GM23338 (cell line): ENCODE measurements at regions not wholly inside any gene's neighbourhood (a gene's known extent, or its start where the extent isn't known, plus 50 kb on each side); places are given as distances from the start of the nearest gene placed in this dataset.

Experiments used
- ATAC-seq: fragments of 200-7000 bp; cut with Tn5 transposase; 3 replicates; pipeline ENCODE4 v1.9.1; 2020
- DNase-seq: peaks from one replicate; pipeline ENCODE4 v3.0.0-alpha.2; 2015; ENCODE audit warnings: low spot score
- H2AFZ ChIP-seq: fragments of 200-600 bp; sonication (generic); 2 replicates; pipeline ENCODE4 v1.8.0; 2016; ENCODE audit warnings: antibody characterized with exemption, mild to moderate bottlenecking, moderate library complexity
- H3F3A ChIP-seq: fragments of 200-600 bp; sonication (generic); replicated peaks from 2 replicates; pipeline ENCODE4 v1.8.0; 2017; ENCODE audit warnings: antibody characterized with exemption, mixed run types, low read depth
- H3K27ac ChIP-seq: fragments of 200-600 bp; sonication (generic); 2 replicates; pipeline ENCODE4 v1.6.1; 2016; ENCODE audit warnings: low read depth
- H3K27me3 ChIP-seq: fragments of 200-600 bp; sonication (generic); 2 replicates; pipeline ENCODE4 v1.8.0; 2016; ENCODE audit warnings: mild to moderate bottlenecking, mixed run types, moderate library complexity; ENCODE audit not compliant: insufficient read depth
- H3K36me3 ChIP-seq: fragments of 200-600 bp; sonication (generic); 2 replicates; pipeline ENCODE4 v1.8.0; 2016; ENCODE audit warnings: mild to moderate bottlenecking; ENCODE audit not compliant: insufficient read depth
- H3K4me1 ChIP-seq: fragments of 200-600 bp; sonication (generic); 2 replicates; pipeline ENCODE4 v1.8.0; 2016; ENCODE audit warnings: mild to moderate bottlenecking, moderate library complexity; ENCODE audit not compliant: insufficient read depth
- H3K4me2 ChIP-seq: fragments of 200-600 bp; sonication (generic); 2 replicates; pipeline ENCODE4 v1.7.1; 2017; ENCODE audit warnings: mixed run types
- H3K4me3 ChIP-seq: fragments of 200-600 bp; sonication (generic); 2 replicates; pipeline ENCODE4 v1.6.1; 2016; ENCODE audit warnings: mixed run types
- H3K79me2 ChIP-seq: fragments of 200-600 bp; sonication (generic); replicated peaks from 2 replicates; pipeline ENCODE4 v1.8.0; 2017; ENCODE audit warnings: mild to moderate bottlenecking; ENCODE audit not compliant: insufficient read depth
- H3K9me2 ChIP-seq: fragments of 200-600 bp; sonication (generic); 2 replicates; pipeline ENCODE4 v1.8.0; 2017; ENCODE audit not compliant: insufficient read depth
- H4K20me1 ChIP-seq: fragments of 200-600 bp; sonication (generic); replicated peaks from 2 replicates; pipeline ENCODE4 v1.8.0; 2017; ENCODE audit warnings: mild to moderate bottlenecking; ENCODE audit not compliant: insufficient read depth
- H3K27ac Mint-ChIP-seq: 2 replicates; pipeline ENCODE4 v1.8.0; 2020; ENCODE audit warnings: inconsistent platforms, mild to moderate bottlenecking, moderate library complexity, mixed read lengths
- H3K27me3 Mint-ChIP-seq: 3 replicates; pipeline ENCODE4 v1.8.0; 2022; ENCODE audit warnings: low read depth, mild to moderate bottlenecking, moderate library complexity, mixed read lengths, inconsistent platforms; ENCODE audit not compliant: insufficient read depth, poor library complexity
- H3K36me3 Mint-ChIP-seq: 3 replicates; pipeline ENCODE4 v1.8.0; 2021; ENCODE audit warnings: low read depth, mild to moderate bottlenecking, inconsistent platforms, moderate library complexity, mixed read lengths
- H3K4me1 Mint-ChIP-seq: 3 replicates; pipeline ENCODE4 v1.8.0; 2020; ENCODE audit warnings: mild to moderate bottlenecking, inconsistent platforms, mixed read lengths
- H3K4me3 Mint-ChIP-seq: 3 replicates; pipeline ENCODE4 v1.8.0; 2021; ENCODE audit warnings: moderate library complexity, mild to moderate bottlenecking, inconsistent platforms, mixed read lengths
- H3K9me3 Mint-ChIP-seq: 3 replicates; pipeline ENCODE4 v1.8.0; 2020; ENCODE audit warnings: moderate library complexity, mild to moderate bottlenecking, inconsistent platforms, mixed read lengths
- CREB1 ChIP-seq: fragments of 250-450 bp; sonication (Bioruptor Pico); IDR thresholded peaks from 2 replicates; pipeline ENCODE4 v1.5.0; 2020; ENCODE audit warnings: low read depth, mild to moderate bottlenecking, moderate library complexity
- EZH2 ChIP-seq: fragments of 200-600 bp; sonication (generic); IDR thresholded peaks from one replicate; pipeline ENCODE4 v1.8.0; 2017; ENCODE audit warnings: antibody characterized with exemption, mild to moderate bottlenecking, low read depth; ENCODE audit not compliant: unreplicated experiment
- JUNB ChIP-seq: IDR thresholded peaks from one replicate; pipeline ENCODE4 v1.6.1; 2016; ENCODE audit warnings: antibody characterized with exemption; ENCODE audit not compliant: unreplicated experiment
- NANOG ChIP-seq: IDR thresholded peaks from 2 replicates; pipeline ENCODE4 v1.6.1; 2016; ENCODE audit warnings: antibody characterized with exemption, borderline replicate concordance
- POLR2AphosphoS5 ChIP-seq: IDR thresholded peaks from 2 replicates; pipeline ENCODE4 v1.6.1; 2016; ENCODE audit warnings: antibody characterized with exemption, low read depth
- STAT1 ChIP-seq: IDR thresholded peaks from one replicate; pipeline ENCODE4 v1.6.1; 2016; ENCODE audit warnings: antibody characterized with exemption; ENCODE audit not compliant: unreplicated experiment
- ZNF114 ChIP-seq: fragments of 250-450 bp; sonication (Bioruptor Pico); IDR thresholded peaks from 2 replicates; pipeline ENCODE4 v1.5.0; 2020; ENCODE audit warnings: mild to moderate bottlenecking, moderate library complexity
- ZNF331 ChIP-seq: fragments of 250-450 bp; sonication (Bioruptor Pico); IDR thresholded peaks from 2 replicates; pipeline ENCODE4 v1.5.0; 2020; ENCODE audit warnings: low read depth, mild to moderate bottlenecking, moderate library complexity
- TF ChIP-seq, protein P1 (sequence below): IDR thresholded peaks from one replicate; pipeline ENCODE4 v1.6.1; 2018; ENCODE audit warnings: antibody characterized with exemption; ENCODE audit not compliant: unreplicated experiment
- TF ChIP-seq, protein P2 (sequence below): fragments of 250-450 bp; sonication (Bioruptor Pico); IDR thresholded peaks from 2 replicates; pipeline ENCODE4 v1.5.0; 2020; ENCODE audit warnings: mild to moderate bottlenecking, moderate library complexity
- TF ChIP-seq, protein P3 (sequence below), 2 experiments: fragments of 200-600 bp in 1 of 2; sonication (generic) in 1 of 2; conservative IDR thresholded peaks; 2 replicates each; pipeline versions ENCODE4 v1.5.1 to v1.6.1; 2016 to 2017; ENCODE audit warnings: antibody characterized with exemption in 2 of 2, low read depth in 2 of 2, mild to moderate bottlenecking in 2 of 2, moderate library complexity in 1 of 2
- TF ChIP-seq, protein P4 (sequence below): IDR thresholded peaks from 2 replicates; pipeline ENCODE4 v1.6.1; 2016; ENCODE audit warnings: antibody characterized with exemption

DNA sequence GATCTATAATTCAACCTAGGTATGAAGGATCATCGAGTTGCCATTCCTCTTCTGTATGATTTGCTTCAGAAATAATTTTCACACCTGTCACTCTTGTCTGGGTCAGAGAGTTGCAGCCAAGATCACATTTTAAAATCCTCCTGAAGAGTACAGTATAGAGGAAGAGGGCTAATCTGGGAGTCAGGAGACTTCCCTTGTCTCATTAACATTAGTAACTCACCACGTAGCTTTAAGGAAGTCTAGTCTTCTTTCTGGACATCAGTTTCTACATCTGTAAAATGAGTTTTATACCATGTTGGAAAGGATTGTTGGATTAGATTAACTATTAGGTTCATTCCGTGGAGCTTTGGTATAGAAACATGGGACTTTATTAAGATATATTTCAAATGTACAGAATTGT is 109.4 kb downstream of the TDRD15 start:
- no peak for ATAC-seq
- Mint-ChIP-seq H3K27me3 (no peaks in the 10 kb centered on the region), H3K27ac (no peak overlapping the region)

More for the DNA sequence above, 109.4 kb downstream of the TDRD15 start:
- Mint-ChIP-seq H3K9me3 (no peaks in the 10 kb centered on the region), H3K36me3 (no peaks in the 10 kb centered on the region), H3K4me1 (peaks cover 7% of the 10 kb centered on the region; the same call in 2 of the 3 replicates), H3K4me3 (no peak overlapping the region)
- no peak overlapping the region for H3K27ac ChIP-seq
- TF ChIP-seq STAT1 = no peak
- TF ChIP-seq, protein P1, sequence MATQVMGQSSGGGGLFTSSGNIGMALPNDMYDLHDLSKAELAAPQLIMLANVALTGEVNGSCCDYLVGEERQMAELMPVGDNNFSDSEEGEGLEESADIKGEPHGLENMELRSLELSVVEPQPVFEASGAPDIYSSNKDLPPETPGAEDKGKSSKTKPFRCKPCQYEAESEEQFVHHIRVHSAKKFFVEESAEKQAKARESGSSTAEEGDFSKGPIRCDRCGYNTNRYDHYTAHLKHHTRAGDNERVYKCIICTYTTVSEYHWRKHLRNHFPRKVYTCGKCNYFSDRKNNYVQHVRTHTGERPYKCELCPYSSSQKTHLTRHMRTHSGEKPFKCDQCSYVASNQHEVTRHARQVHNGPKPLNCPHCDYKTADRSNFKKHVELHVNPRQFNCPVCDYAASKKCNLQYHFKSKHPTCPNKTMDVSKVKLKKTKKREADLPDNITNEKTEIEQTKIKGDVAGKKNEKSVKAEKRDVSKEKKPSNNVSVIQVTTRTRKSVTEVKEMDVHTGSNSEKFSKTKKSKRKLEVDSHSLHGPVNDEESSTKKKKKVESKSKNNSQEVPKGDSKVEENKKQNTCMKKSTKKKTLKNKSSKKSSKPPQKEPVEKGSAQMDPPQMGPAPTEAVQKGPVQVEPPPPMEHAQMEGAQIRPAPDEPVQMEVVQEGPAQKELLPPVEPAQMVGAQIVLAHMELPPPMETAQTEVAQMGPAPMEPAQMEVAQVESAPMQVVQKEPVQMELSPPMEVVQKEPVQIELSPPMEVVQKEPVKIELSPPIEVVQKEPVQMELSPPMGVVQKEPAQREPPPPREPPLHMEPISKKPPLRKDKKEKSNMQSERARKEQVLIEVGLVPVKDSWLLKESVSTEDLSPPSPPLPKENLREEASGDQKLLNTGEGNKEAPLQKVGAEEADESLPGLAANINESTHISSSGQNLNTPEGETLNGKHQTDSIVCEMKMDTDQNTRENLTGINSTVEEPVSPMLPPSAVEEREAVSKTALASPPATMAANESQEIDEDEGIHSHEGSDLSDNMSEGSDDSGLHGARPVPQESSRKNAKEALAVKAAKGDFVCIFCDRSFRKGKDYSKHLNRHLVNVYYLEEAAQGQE = no peak
- TF ChIP-seq, protein P2, sequence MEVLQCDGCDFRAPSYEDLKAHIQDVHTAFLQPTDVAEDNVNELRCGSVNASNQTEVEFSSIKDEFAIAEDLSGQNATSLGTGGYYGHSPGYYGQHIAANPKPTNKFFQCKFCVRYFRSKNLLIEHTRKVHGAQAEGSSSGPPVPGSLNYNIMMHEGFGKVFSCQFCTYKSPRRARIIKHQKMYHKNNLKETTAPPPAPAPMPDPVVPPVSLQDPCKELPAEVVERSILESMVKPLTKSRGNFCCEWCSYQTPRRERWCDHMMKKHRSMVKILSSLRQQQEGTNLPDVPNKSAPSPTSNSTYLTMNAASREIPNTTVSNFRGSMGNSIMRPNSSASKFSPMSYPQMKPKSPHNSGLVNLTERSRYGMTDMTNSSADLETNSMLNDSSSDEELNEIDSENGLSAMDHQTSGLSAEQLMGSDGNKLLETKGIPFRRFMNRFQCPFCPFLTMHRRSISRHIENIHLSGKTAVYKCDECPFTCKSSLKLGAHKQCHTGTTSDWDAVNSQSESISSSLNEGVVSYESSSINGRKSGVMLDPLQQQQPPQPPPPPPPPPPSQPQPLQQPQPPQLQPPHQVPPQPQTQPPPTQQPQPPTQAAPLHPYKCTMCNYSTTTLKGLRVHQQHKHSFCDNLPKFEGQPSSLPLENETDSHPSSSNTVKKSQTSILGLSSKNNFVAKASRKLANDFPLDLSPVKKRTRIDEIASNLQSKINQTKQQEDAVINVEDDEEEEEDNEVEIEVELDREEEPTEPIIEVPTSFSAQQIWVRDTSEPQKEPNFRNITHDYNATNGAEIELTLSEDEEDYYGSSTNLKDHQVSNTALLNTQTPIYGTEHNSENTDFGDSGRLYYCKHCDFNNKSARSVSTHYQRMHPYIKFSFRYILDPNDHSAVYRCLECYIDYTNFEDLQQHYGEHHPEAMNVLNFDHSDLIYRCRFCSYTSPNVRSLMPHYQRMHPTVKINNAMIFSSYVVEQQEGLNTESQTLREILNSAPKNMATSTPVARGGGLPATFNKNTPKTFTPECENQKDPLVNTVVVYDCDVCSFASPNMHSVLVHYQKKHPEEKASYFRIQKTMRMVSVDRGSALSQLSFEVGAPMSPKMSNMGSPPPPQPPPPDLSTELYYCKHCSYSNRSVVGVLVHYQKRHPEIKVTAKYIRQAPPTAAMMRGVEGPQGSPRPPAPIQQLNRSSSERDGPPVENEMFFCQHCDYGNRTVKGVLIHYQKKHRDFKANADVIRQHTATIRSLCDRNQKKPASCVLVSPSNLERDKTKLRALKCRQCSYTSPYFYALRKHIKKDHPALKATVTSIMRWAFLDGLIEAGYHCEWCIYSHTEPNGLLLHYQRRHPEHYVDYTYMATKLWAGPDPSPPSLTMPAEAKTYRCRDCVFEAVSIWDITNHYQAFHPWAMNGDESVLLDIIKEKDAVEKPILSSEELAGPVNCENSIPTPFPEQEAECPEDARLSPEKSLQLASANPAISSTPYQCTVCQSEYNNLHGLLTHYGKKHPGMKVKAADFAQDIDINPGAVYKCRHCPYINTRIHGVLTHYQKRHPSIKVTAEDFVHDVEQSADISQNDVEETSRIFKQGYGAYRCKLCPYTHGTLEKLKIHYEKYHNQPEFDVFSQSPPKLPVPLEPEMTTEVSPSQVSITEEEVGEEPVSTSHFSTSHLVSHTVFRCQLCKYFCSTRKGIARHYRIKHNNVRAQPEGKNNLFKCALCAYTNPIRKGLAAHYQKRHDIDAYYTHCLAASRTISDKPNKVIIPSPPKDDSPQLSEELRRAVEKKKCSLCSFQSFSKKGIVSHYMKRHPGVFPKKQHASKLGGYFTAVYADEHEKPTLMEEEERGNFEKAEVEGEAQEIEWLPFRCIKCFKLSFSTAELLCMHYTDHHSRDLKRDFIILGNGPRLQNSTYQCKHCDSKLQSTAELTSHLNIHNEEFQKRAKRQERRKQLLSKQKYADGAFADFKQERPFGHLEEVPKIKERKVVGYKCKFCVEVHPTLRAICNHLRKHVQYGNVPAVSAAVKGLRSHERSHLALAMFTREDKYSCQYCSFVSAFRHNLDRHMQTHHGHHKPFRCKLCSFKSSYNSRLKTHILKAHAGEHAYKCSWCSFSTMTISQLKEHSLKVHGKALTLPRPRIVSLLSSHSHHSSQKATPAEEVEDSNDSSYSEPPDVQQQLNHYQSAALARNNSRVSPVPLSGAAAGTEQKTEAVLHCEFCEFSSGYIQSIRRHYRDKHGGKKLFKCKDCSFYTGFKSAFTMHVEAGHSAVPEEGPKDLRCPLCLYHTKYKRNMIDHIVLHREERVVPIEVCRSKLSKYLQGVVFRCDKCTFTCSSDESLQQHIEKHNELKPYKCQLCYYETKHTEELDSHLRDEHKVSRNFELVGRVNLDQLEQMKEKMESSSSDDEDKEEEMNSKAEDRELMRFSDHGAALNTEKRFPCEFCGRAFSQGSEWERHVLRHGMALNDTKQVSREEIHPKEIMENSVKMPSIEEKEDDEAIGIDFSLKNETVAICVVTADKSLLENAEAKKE (CRISPR knock-in tag) = no peak
- TF ChIP-seq ZNF114 = no peak
- TF ChIP-seq ZNF331 (CRISPR knock-in tag) = no peak
- TF ChIP-seq, protein P3, sequence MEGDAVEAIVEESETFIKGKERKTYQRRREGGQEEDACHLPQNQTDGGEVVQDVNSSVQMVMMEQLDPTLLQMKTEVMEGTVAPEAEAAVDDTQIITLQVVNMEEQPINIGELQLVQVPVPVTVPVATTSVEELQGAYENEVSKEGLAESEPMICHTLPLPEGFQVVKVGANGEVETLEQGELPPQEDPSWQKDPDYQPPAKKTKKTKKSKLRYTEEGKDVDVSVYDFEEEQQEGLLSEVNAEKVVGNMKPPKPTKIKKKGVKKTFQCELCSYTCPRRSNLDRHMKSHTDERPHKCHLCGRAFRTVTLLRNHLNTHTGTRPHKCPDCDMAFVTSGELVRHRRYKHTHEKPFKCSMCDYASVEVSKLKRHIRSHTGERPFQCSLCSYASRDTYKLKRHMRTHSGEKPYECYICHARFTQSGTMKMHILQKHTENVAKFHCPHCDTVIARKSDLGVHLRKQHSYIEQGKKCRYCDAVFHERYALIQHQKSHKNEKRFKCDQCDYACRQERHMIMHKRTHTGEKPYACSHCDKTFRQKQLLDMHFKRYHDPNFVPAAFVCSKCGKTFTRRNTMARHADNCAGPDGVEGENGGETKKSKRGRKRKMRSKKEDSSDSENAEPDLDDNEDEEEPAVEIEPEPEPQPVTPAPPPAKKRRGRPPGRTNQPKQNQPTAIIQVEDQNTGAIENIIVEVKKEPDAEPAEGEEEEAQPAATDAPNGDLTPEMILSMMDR (conservative IDR thresholded peaks at IDR 0.05; ENCODE audit: low read depth in 2 of 2) = no peak
- TF ChIP-seq, protein P4, sequence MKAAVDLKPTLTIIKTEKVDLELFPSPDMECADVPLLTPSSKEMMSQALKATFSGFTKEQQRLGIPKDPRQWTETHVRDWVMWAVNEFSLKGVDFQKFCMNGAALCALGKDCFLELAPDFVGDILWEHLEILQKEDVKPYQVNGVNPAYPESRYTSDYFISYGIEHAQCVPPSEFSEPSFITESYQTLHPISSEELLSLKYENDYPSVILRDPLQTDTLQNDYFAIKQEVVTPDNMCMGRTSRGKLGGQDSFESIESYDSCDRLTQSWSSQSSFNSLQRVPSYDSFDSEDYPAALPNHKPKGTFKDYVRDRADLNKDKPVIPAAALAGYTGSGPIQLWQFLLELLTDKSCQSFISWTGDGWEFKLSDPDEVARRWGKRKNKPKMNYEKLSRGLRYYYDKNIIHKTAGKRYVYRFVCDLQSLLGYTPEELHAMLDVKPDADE = no peak
- no peak for TF ChIP-seq CREB1 (CRISPR knock-in tag)
- TF ChIP-seq EZH2 = no peak
- no peak for TF ChIP-seq NANOG
- no peak for TF ChIP-seq POLR2AphosphoS5
- TF ChIP-seq JUNB = no peak
- H3K4me2 ChIP-seq = no peak overlapping the region
- no peaks in the 10 kb centered on the region for H4K20me1 ChIP-seq
- no peaks in the 10 kb centered on the region for H3K27me3 ChIP-seq
- no peaks in the 10 kb centered on the region for H3F3A ChIP-seq
- H3K4me1 ChIP-seq = no peaks in the 10 kb centered on the region
- H2AFZ ChIP-seq = no peak overlapping the region
- no peak for DNase-seq
- H3K36me3 ChIP-seq = no peaks in the 10 kb centered on the region
- no peaks in the 10 kb centered on the region for H3K79me2 ChIP-seq
- no peak overlapping the region for H3K4me3 ChIP-seq
- no peaks in the 10 kb centered on the region for H3K9me2 ChIP-seq
